AG09309 (cell line): ENCODE measurements at regions not wholly inside any gene's neighbourhood (a gene's known extent, or its start where the extent isn't known, plus 50 kb on each side); places are given as distances from the start of the nearest gene placed in this dataset.

Experiments used
- DNase-seq: peaks from one replicate; pipeline ENCODE4 v3.0.0-alpha.2; 2010; ENCODE audit warnings: low read depth
- H3K4me3 ChIP-seq: 2 replicates; pipeline ENCODE4 v1.5.1; 2011; ENCODE audit warnings: mild to moderate bottlenecking, low read depth, low read length, moderate library complexity; ENCODE audit not compliant: control insufficient read depth
- TF ChIP-seq, protein P1 (sequence below): IDR thresholded peaks from 2 replicates; pipeline ENCODE4 v1.5.1; 2011; ENCODE audit warnings: mild to moderate bottlenecking, low read depth, low read length, inconsistent platforms; ENCODE audit not compliant: insufficient read depth, control insufficient read depth; ENCODE audit errors: missing control alignments

DNA sequence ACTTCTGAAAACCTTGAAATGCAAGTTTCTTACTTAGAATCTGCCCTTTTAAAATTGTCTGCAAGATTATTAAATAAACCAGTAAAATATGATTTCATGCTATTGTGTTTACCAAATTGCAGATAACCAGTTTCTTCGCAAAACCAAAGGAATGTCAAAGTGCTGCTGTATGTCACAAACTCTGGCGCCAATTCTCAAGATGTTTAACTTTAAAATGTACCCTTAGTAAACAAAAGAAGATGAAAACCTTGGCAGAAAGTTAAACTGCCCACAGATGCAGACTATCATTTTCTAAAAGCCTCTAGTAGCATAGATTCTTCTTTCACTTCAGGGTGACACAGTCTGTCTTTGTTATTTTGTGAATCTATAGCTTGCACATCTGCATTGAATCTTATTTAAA is 189.2 kb downstream of the SLITRK6 start:
- TF ChIP-seq, protein P1, sequence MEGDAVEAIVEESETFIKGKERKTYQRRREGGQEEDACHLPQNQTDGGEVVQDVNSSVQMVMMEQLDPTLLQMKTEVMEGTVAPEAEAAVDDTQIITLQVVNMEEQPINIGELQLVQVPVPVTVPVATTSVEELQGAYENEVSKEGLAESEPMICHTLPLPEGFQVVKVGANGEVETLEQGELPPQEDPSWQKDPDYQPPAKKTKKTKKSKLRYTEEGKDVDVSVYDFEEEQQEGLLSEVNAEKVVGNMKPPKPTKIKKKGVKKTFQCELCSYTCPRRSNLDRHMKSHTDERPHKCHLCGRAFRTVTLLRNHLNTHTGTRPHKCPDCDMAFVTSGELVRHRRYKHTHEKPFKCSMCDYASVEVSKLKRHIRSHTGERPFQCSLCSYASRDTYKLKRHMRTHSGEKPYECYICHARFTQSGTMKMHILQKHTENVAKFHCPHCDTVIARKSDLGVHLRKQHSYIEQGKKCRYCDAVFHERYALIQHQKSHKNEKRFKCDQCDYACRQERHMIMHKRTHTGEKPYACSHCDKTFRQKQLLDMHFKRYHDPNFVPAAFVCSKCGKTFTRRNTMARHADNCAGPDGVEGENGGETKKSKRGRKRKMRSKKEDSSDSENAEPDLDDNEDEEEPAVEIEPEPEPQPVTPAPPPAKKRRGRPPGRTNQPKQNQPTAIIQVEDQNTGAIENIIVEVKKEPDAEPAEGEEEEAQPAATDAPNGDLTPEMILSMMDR, result no peak
- no peak overlapping the region for H3K4me3 ChIP-seq
- no peak for DNase-seq

DNA sequence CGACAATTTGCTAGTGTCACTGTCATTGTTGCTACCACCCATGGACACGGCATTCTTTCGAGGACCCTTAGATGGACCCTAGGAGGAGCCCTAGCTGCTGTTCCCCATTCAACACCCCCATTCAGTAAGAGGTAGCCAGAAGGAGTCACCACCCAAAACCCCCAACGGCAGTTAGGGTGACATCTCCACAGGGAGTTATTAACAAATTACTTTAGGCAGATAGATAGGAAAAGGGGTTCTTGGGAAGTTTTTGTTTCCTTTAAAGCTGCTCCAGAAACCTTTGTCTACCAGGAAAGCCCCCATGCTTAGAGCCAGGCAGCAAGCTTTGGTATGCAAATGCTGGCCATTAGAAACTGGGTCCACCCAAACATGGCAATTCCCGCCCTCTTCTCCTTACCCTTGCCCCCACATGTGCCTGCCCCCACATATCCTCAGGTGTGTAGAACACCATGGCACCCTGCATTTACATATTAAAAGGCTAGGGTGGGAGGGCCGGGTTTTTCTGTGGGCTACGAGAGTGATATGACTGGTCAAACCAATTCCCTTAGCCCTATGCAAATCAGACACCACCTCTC is 190.9 kb downstream of the SLITRK6 start:
- TF ChIP-seq, protein P1, result no peak
- H3K4me3 ChIP-seq, result no peak overlapping the region
- DNase-seq, result no peak

DNA sequence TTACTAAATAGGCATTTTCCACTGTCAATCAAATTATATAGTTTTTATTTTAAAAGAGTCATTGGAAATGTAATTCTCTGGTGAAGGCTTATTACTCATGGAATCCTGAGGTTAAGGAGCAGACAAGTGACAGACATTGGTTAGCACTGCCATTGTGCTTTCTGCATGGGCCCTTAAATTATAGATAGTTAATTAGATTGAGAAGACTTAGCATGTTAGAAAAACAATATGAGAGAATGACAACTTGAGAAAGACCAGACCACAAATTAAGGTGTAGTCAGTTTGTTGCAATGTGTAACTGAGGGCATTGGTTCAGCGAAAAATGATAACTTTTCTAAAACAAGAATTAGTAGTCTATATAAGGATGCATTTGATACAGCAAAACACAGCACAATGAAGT is 195.5 kb downstream of the SLITRK6 start:
- H3K4me3 ChIP-seq, result no peak overlapping the region
- no peak for DNase-seq
- TF ChIP-seq, protein P1, result no peak

DNA sequence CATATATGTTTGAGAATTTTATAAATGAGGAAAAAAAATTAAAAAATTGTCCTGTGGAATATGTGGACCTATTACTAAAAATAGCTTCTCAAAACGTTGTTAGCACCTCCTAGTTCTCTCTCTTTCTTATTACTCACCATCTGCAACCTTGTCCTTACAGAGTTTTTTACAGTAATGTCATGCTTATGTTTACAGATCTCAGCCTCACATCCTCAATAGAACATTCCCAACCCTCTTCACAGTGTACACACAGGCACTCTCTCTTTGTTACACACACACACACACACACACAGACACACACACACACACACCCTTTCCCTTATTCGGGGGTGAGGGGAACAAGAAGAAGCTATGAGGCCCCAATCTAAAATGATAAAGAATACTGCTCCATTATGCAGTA is 197.7 kb downstream of the SLITRK6 start:
- TF ChIP-seq, protein P1, result no peak
- DNase-seq, result no peak
- H3K4me3 ChIP-seq, result no peak overlapping the region

DNA sequence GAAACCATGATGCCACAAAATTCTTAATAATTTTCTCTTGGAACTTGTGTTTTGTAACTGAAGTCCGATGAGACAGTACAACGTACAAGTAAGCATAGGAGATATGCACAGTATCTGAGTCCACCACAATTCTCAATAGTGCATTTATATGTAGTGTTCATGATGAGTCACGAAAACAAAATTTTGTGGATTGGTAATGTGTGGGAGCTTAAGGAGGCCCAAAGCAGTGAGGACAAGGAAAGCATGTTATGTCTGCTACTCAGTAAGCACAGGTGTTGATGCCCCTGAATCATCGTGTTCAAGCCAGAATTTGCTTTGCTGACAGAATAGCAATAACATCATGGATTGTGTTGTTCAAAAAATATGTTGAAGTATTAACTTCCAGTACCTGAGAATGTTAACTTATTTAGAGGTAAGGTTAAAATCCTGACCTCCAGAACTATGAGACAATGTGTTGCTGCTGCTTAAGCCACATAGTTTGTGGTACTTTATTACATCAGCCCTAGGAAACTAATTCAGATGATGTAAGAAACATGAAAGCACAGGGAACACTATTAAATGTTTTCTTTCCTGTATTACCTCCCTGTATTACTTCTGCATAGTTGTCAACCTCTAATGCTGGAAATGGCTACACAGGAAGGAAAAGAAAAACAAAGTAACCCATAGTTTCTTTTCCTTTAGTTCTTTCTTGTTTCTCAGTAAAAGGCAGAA is 201.3 kb downstream of the SLITRK6 start:
- DNase-seq, result no peak
- no peak overlapping the region for H3K4me3 ChIP-seq
- TF ChIP-seq, protein P1, result no peak

DNA sequence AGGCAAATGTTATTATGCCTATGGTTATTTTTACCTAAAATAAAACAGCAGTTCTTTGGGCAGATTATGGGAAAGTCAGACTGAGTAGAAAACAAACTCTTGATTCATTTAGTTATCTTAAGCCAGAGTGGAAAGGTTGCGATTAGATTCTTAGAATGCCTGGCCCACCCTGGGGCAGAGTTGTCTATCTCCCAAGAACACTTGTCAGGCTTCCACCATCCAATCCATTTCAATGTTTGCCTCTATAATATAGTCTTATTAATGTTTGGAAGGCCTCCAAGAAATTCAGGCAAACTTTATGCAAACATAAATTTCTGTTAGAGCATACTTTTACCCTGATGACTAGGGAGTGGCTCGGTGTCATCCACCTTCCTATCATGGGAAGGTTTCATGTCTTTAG is 207.0 kb downstream of the SLITRK6 start:
- H3K4me3 ChIP-seq, result no peak overlapping the region
- no peak for DNase-seq
- TF ChIP-seq, protein P1, result no peak
